Esophagus muscularis mucosa (tissue), 4 donors: ENCODE measurements at regions not wholly inside any gene's neighbourhood (a gene's known extent, or its start where the extent isn't known, plus 50 kb on each side); places are given as distances from the start of the nearest gene placed in this dataset.
"Not testable (repeated sequence)": the region's sequence is repeated elsewhere in the genome, so short reads cannot be mapped to it uniquely, and the experiment has no call there.

Experiments used
- DNase-seq: peaks from one replicate; pipeline ENCODE4 v3.0.0-alpha.2; 2017; ENCODE audit errors: extremely low spot score
- H3K27ac ChIP-seq, 4 donors: fragments of 200-600 bp; sonication (generic); replicated peaks in 1 of 4; 1 replicate in 3 of 4; 2 replicates in 1 of 4; pipeline ENCODE4 v1.5.1; 2016 to 2019; ENCODE audit warnings: mild to moderate bottlenecking in 1 of 4
- H3K27me3 ChIP-seq, 4 donors: fragments of 200-600 bp; sonication (generic); one replicate each; pipeline versions ENCODE4 v1.5.1 to v1.6.0; 2016 to 2019
- H3K36me3 ChIP-seq, 4 donors: fragments of 200-600 bp; sonication (generic); one replicate each; pipeline ENCODE4 v1.5.1; 2016 to 2019
- H3K4me1 ChIP-seq, 4 donors: fragments of 200-600 bp; sonication (generic); one replicate each; pipeline ENCODE4 v1.5.1; 2016 to 2019
- H3K4me3 ChIP-seq, 4 donors: fragments of 200-600 bp; sonication (generic); 1 replicate in 2 of 4; 2 replicates in 2 of 4; pipeline ENCODE4 v1.5.1; 2016 to 2019; ENCODE audit warnings: mild to moderate bottlenecking in 4 of 4, moderate library complexity in 1 of 4
- H3K9me3 ChIP-seq, 4 donors: fragments of 200-600 bp; sonication (generic); 1 replicate in 3 of 4; 2 replicates in 1 of 4; pipeline ENCODE4 v1.5.1; 2016 to 2019
- EP300 ChIP-seq: sonication (generic); formaldehyde crosslinking; IDR thresholded peaks from one replicate; pipeline ENCODE4 v1.6.1; 2017; ENCODE audit warnings: antibody characterized with exemption
- POLR2A ChIP-seq: fragments of 450-650 bp; IDR thresholded peaks from one replicate; pipeline ENCODE4 v1.6.1; 2017; ENCODE audit warnings: antibody characterized with exemption, moderate library complexity, mild to moderate bottlenecking, low read depth
- POLR2AphosphoS5 ChIP-seq, 2 donors: sonication (generic); formaldehyde crosslinking; IDR thresholded peaks; one replicate each; pipeline ENCODE4 v1.6.1; 2017; ENCODE audit warnings: antibody characterized with exemption in 2 of 2
- WGBS: methylation state at CpG from one replicate; pipeline ENCODE4 v1.1.5; 2018; 5-methylcytosine and 5-hydroxymethylcytosine counted together
- intact Hi-C: fragments of 100-400 bp; cut with DNase I; formaldehyde crosslinking; loops from one replicate; pipeline ENCODE4 v1.15.1; 2023
- TF ChIP-seq, protein P1 (sequence below), 3 experiments: fragments of 200-600 bp in 2 of 3; fragments of 450-650 bp in 1 of 3; sonication (generic) in 2 of 3; IDR thresholded peaks; one replicate each; pipeline ENCODE4 v1.5.1; 2017 to 2019; ENCODE audit warnings: antibody characterized with exemption in 3 of 3, mild to moderate bottlenecking in 2 of 3, moderate library complexity in 1 of 3

DNA sequence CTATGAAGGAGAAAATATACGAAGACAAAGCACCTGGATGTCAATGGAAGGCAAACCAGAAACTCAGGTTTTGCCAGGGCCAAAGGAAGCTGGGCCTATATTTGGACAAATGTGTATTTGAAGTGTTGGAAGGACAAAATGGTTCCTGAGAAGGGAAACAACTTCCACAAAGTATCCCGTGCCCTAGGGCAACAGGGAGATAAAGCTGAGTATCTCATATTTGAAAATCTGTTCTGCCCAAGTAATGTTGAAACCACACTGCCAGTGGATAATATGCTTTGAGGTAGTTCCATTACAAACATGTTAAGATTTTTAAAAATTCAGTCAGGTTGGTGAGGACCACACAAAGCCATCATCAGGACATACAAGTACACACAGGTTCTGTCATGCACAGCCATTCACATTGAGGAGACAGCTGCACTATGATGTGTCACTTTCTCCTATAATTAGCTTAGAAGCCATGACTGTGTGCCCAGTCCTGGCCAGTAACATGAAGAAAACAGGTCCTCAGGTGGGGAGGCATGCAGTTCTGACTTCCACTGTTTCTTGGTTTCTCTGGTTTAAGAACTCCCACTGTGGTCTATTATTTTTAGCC lies 116.4 kb downstream of the PWWP3B start:
- Histone ChIP-seq H3K27me3 (no peaks in the 10 kb centered on the region), H3K4me3 (no peak overlapping the region), H3K36me3 (no peaks in the 10 kb centered on the region), H3K27ac (no peak overlapping the region), H3K9me3 (no peaks in the 10 kb centered on the region), H3K4me1 (no peaks in the 10 kb centered on the region)
- intact Hi-C loops: no loop called here
- 46% methylated on average over 2 of the region's 2 CpGs for WGBS
- TF ChIP-seq EP300: no peak
- TF ChIP-seq, protein P1, sequence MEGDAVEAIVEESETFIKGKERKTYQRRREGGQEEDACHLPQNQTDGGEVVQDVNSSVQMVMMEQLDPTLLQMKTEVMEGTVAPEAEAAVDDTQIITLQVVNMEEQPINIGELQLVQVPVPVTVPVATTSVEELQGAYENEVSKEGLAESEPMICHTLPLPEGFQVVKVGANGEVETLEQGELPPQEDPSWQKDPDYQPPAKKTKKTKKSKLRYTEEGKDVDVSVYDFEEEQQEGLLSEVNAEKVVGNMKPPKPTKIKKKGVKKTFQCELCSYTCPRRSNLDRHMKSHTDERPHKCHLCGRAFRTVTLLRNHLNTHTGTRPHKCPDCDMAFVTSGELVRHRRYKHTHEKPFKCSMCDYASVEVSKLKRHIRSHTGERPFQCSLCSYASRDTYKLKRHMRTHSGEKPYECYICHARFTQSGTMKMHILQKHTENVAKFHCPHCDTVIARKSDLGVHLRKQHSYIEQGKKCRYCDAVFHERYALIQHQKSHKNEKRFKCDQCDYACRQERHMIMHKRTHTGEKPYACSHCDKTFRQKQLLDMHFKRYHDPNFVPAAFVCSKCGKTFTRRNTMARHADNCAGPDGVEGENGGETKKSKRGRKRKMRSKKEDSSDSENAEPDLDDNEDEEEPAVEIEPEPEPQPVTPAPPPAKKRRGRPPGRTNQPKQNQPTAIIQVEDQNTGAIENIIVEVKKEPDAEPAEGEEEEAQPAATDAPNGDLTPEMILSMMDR (IDR thresholded peaks at IDR 0.05): no peak
- no peak for TF ChIP-seq POLR2A
- TF ChIP-seq POLR2AphosphoS5 (IDR thresholded peaks at IDR 0.05): no peak
- DNase-seq: no peak

DNA sequence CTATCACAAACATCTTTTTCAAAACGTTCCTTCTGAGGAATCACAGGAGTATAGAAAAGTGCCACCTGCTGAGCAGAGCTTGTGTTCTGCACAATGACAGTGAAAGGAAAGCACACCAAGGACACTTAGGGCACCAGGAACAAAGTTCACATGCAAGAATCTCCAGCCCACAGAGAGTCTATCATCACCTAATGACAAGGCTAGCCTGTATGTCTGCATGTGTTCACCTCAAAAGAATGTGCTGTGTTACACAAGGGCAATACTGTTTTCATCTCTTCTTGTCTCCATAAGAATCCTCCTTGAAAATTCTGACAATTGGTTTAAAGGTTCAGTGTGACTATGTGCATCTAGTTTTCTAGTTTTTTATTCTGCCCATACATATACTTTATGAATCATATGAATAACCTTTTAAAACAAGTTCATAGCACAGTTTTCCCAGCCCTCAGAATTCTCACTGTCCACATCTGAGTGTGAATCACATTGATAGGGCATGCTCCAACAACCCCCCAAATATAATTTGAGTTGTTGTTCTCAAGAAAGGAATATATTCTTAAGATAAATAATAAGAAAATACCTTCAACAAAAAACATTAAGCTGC lies 118.0 kb downstream of the PWWP3B start:
- intact Hi-C loops: no loop called here
- Histone ChIP-seq H3K4me1 (no peaks in the 10 kb centered on the region), H3K36me3 (no peaks in the 10 kb centered on the region), H3K27ac (no peak overlapping the region), H3K27me3 (no peaks in the 10 kb centered on the region), H3K4me3 (no peak overlapping the region), H3K9me3 (no peaks in the 10 kb centered on the region)
- DNase-seq: no peak
- no peak for TF ChIP-seq POLR2A
- no peak for TF ChIP-seq EP300
- TF ChIP-seq, protein P1 (IDR thresholded peaks at IDR 0.05): no peak
- no peak for TF ChIP-seq POLR2AphosphoS5 (IDR thresholded peaks at IDR 0.05)
- 7% methylated on average over 1 of the region's 1 CpG for WGBS

DNA sequence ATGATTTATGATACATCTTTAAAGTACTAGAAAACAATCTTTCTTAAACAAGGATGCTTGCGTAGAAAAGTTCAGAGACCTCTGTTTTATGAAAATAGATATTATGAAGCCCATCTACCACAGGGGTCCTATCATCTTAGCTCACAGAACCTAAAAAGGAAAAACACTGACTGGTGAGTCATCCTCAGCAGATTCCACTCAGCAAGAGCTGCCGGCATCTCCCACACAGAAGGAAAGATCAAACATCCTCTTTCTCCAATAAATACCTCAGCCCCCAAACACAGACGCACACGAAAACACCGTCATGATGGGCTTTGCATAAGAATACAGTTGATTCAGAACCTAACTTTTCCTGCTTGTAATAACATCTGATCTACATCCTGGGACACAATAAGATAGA lies 122.7 kb downstream of the PWWP3B start:
- H3K4me1 ChIP-seq, intact Hi-C loops, H3K9me3 ChIP-seq, H3K27me3 ChIP-seq, DNase-seq, H3K27ac ChIP-seq, H3K36me3 ChIP-seq, H3K4me3 ChIP-seq: not testable (repeated sequence)
- no CpG with 5 or more reads among the region's 5 CpGs for WGBS

DNA sequence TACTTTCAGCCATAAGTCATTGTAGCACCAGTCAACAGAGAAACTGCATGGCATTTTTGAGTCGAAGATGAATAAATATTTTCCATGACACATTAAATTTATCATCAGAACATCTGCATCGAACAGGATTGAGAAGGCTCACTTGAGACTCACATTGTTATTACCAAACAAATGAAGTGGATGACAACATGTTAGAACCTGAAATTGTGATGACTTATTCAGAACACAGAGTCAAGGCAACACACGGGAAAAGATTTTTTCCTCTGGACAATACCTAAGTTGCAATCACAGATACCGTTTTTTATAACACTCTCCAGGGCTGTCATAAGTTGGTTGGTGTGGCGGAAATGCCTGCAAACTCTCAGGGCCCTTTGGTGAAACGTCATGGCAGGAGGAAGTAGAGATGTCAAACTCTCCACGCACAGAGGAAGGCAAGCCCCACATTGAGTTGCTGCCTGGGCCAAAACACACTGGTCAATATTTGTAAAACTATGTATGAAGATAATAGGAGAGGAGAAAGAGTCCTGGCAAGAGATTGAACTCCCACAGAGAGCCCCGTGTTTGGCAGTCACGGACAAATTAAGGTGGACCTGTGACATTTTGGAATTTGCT lies 123.8 kb downstream of the PWWP3B start:
- H3K36me3 ChIP-seq, H3K27me3 ChIP-seq, H3K4me3 ChIP-seq, H3K9me3 ChIP-seq, H3K4me1 ChIP-seq, DNase-seq, H3K27ac ChIP-seq, intact Hi-C loops: not testable (repeated sequence)
- WGBS: no CpG with 5 or more reads among the region's 9 CpGs

DNA sequence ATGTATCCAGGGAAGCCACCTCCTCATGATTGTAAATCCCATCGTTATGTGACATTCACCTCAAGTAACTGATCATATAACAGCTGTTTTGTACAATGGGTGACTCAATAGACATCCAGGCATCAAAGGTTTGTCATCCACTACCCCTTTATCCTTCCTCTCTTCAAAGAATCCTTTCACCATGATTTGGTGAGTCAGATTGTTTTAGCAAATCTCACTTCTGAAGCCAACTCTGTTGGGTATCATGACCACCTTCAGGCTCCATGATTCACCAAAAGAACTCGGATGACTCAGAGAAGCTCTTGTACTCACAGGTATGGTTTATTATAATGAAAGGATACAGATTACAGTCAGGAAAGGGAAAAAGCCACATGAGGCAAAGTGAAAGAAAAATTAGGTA lies 132.1 kb downstream of the PWWP3B start:
- H3K36me3 ChIP-seq: no peaks in the 10 kb centered on the region
- 65% methylated on average over 2 of the region's 2 CpGs for WGBS
- TF ChIP-seq, protein P1 (IDR thresholded peaks at IDR 0.05): no peak
- TF ChIP-seq EP300 (no peak), POLR2AphosphoS5 (IDR thresholded peaks at IDR 0.05) (no peak), POLR2A (no peak)
- DNase-seq: no peak
- H3K27ac ChIP-seq: no peak overlapping the region
- H3K27me3 ChIP-seq: no peaks in the 10 kb centered on the region
- intact Hi-C loops: no loop called here
- H3K4me1 ChIP-seq: no peaks in the 10 kb centered on the region
- H3K9me3 ChIP-seq: peaks cover 0 to 4% (median 0%) of the 10 kb centered on the region in 4 donors
- no peak overlapping the region for H3K4me3 ChIP-seq
